HEK293T (cell line): ENCODE measurements at regions not wholly inside any gene's neighbourhood (a gene's known extent, or its start where the extent isn't known, plus 50 kb on each side); places are given as distances from the start of the nearest gene placed in this dataset.

Source experiments
- BHLHE40 ChIP-seq: fragments of 450-650 bp; IDR thresholded peaks from 2 replicates; pipeline ENCODE4 v1.6.1; 2016; ENCODE audit warnings: mild to moderate bottlenecking, moderate library complexity, borderline replicate concordance
- CTBP1 ChIP-seq: fragments of 450-650 bp; IDR thresholded peaks from 2 replicates; pipeline ENCODE4 v1.6.1; 2016; ENCODE audit warnings: borderline replicate concordance
- ELF4 ChIP-seq: fragments of 450-650 bp; IDR thresholded peaks from 2 replicates; pipeline ENCODE4 v1.6.1; 2017; ENCODE audit warnings: antibody characterized with exemption
- FOXA1 ChIP-seq: fragments of 450-650 bp; IDR thresholded peaks from 2 replicates; pipeline ENCODE4 v1.6.1; 2016; ENCODE audit warnings: mild to moderate bottlenecking
- FOXK2 ChIP-seq: fragments of 450-650 bp; IDR thresholded peaks from 2 replicates; pipeline ENCODE4 v1.6.1; 2016; ENCODE audit warnings: mild to moderate bottlenecking
- FOXM1 ChIP-seq: fragments of 450-650 bp; IDR thresholded peaks from 2 replicates; pipeline ENCODE4 v1.6.1; 2017; ENCODE audit warnings: mild to moderate bottlenecking, borderline replicate concordance
- HDGF ChIP-seq: fragments of 450-650 bp; IDR thresholded peaks from 2 replicates; pipeline ENCODE4 v1.6.1; 2017; ENCODE audit warnings: antibody characterized with exemption, borderline replicate concordance
- NFRKB ChIP-seq: fragments of 450-650 bp; IDR thresholded peaks from 2 replicates; pipeline ENCODE4 v1.6.1; 2016; ENCODE audit warnings: mild to moderate bottlenecking, moderate library complexity
- SP1 ChIP-seq: fragments of 450-650 bp; IDR thresholded peaks from 2 replicates; pipeline ENCODE4 v1.6.1; 2017
- SUZ12 ChIP-seq: fragments of 450-650 bp; IDR thresholded peaks from 2 replicates; pipeline ENCODE4 v1.6.1; 2016; ENCODE audit warnings: mild to moderate bottlenecking
- TARDBP ChIP-seq: fragments of 450-650 bp; IDR thresholded peaks from 2 replicates; pipeline ENCODE4 v1.6.1; 2016
- ZNF384 ChIP-seq: fragments of 450-650 bp; IDR thresholded peaks from 2 replicates; pipeline ENCODE4 v1.6.1; 2016

GRCh38 chr13:53941588-53942190 lies 913.1 kb downstream of the OLFM4 start:
- no peak for TF ChIP-seq ELF4
- TF ChIP-seq TARDBP, result no peak
- no peak for TF ChIP-seq BHLHE40
- TF ChIP-seq SUZ12, result no peak
- TF ChIP-seq CTBP1, result no peak
- no peak for TF ChIP-seq NFRKB
- no peak for TF ChIP-seq ZNF384
- TF ChIP-seq SP1, result no peak
- TF ChIP-seq HDGF, result no peak
- no peak for TF ChIP-seq FOXA1
- TF ChIP-seq FOXK2, result no peak
- no peak for TF ChIP-seq FOXM1
